HFFc6 (cell line): ENCODE measurements at regions not wholly inside any gene's neighbourhood (a gene's known extent, or its start where the extent isn't known, plus 50 kb on each side); places are given as distances from the start of the nearest gene placed in this dataset.

ENCODE experiments used
- DNase-seq: peaks from one replicate; pipeline ENCODE4 v3.0.0-alpha.2; 2018
- H3K27ac Mint-ChIP-seq: 2 replicates; pipeline ENCODE4 v1.8.0; 2020; ENCODE audit warnings: mild to moderate bottlenecking, mixed read lengths
- H3K27me3 Mint-ChIP-seq: 2 replicates; pipeline ENCODE4 v1.8.0; 2021; ENCODE audit warnings: mild to moderate bottlenecking, moderate library complexity, mixed read lengths; ENCODE audit not compliant: insufficient read depth
- H3K36me3 Mint-ChIP-seq: 2 replicates; pipeline ENCODE4 v1.8.0; 2021; ENCODE audit warnings: low read depth, mixed read lengths
- H3K4me1 Mint-ChIP-seq: 2 replicates; pipeline ENCODE4 v1.8.0; 2020; ENCODE audit warnings: low read depth, mixed read lengths
- H3K4me3 Mint-ChIP-seq: 2 replicates; pipeline ENCODE4 v1.8.0; 2020; ENCODE audit warnings: mild to moderate bottlenecking, moderate library complexity, mixed read lengths
- H3K9me3 Mint-ChIP-seq: 2 replicates; pipeline ENCODE4 v1.8.0; 2020; ENCODE audit warnings: mild to moderate bottlenecking, mixed read lengths
- TF ChIP-seq, protein P1 (sequence below): fragments of 200-600 bp; sonication (generic); IDR thresholded peaks from 2 replicates; pipeline ENCODE4 v1.5.0; 2021; ENCODE audit warnings: antibody characterized with exemption, mild to moderate bottlenecking

DNA sequence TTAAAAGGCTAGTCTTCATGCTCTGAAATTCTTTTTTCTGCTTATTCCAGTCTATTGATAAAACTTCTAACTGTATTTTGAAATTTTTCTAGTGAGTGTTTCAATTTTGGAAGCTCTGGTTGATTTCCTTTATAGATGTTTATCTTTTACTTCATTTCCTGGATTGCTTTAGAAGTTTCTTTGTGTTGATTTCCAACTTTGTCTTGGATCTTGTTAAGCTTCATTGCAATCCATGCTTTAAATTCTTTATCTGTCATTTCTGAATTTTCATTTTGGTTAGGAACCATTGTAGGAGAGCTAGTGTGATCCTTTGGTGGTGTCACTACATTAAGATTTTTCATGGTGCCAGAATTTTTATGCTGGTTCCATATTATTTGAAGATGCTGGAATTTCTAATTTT is 105.2 kb upstream of the DCBLD2 start:
- H3K27me3 Mint-ChIP-seq = peaks cover 2% of the 10 kb centered on the region
- H3K4me3 Mint-ChIP-seq = no peak overlapping the region
- H3K4me1 Mint-ChIP-seq = peaks cover 8% of the 10 kb centered on the region
- DNase-seq = no peak
- no peaks in the 10 kb centered on the region for H3K36me3 Mint-ChIP-seq
- TF ChIP-seq, protein P1, sequence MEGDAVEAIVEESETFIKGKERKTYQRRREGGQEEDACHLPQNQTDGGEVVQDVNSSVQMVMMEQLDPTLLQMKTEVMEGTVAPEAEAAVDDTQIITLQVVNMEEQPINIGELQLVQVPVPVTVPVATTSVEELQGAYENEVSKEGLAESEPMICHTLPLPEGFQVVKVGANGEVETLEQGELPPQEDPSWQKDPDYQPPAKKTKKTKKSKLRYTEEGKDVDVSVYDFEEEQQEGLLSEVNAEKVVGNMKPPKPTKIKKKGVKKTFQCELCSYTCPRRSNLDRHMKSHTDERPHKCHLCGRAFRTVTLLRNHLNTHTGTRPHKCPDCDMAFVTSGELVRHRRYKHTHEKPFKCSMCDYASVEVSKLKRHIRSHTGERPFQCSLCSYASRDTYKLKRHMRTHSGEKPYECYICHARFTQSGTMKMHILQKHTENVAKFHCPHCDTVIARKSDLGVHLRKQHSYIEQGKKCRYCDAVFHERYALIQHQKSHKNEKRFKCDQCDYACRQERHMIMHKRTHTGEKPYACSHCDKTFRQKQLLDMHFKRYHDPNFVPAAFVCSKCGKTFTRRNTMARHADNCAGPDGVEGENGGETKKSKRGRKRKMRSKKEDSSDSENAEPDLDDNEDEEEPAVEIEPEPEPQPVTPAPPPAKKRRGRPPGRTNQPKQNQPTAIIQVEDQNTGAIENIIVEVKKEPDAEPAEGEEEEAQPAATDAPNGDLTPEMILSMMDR = no peak
- H3K9me3 Mint-ChIP-seq = no peaks in the 10 kb centered on the region
- no peak overlapping the region for H3K27ac Mint-ChIP-seq

DNA sequence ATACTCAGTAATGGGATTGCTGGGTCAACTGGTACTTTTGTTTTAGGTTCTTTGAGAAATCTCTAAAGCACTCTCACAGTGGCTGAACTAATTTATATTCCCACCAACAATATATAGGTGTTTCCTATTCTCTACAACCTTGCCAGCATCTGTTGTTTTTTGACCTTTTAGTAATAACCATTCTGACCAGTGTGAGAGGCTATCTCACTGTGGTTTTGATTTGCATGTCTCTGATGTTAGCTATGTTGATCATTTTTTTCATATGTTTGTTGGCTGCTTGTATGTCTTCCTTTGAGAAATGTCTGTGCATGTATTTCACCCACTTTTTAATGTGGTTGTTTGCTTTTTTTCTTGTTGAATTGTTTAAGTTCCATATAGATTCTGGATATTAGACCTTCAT is 98.2 kb upstream of the DCBLD2 start:
- no peak overlapping the region for H3K27ac Mint-ChIP-seq
- peaks cover 9% of the 10 kb centered on the region for H3K27me3 Mint-ChIP-seq
- H3K36me3 Mint-ChIP-seq = peaks cover 5% of the 10 kb centered on the region; the same call in 1 of the 2 replicates
- H3K4me1 Mint-ChIP-seq = peaks cover 8% of the 10 kb centered on the region
- TF ChIP-seq, protein P1 = no peak
- H3K9me3 Mint-ChIP-seq = no peaks in the 10 kb centered on the region
- H3K4me3 Mint-ChIP-seq = no peak overlapping the region
- no peak for DNase-seq

DNA sequence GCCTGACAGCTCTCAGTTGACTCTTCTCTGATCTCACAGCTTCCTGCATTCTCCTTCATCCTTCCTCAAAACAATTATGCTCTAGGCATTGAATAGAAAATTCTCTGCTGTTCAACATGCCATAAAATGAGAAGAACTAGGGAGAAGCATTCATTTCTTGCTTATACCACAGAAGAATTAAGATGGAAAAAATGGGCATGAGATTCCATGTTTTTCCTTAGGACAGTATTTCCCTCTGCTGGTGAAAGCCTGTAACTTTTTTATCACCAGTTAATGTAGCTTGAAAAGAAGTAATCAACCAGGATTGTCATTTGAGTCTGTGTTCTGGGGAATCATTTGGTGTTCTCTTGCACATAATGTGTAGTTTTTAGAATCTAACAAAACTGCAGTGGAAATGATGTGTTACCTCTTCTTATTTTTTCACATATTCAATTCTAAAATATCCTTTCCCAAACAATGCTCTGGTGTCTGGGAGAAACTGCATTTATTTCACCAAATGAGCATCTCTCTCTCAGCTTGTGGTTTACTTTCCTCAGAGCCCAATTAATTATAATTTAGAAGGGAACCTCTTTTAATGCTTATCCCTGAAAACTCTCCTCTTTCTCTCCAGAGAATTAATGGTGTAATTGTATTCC is 92.8 kb upstream of the DCBLD2 start:
- peaks cover 26% of the 10 kb centered on the region for H3K4me1 Mint-ChIP-seq
- TF ChIP-seq, protein P1 = peak; percentile 91
- H3K27ac Mint-ChIP-seq = no peak overlapping the region

DNA sequence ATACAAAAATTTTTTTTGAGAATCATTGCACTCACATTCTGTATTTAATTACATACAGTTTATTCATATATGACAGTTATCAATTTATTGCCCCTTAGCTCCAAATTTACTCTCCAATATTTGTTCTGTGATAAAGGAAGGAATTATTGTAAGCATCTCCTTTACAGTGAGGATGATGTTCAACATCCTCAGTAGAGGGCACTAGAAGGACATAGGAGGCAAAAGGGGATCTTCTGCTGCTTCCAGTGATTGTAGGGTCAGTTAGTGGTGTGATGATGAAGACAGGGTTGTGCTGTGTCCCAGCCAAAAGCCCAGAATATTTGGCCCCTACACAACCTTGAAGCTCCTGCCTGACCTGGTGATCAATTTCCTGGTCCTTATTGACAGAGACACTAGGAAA is 89.9 kb upstream of the DCBLD2 start:
- no peak overlapping the region for H3K4me3 Mint-ChIP-seq
- no peak overlapping the region for H3K27ac Mint-ChIP-seq
- H3K4me1 Mint-ChIP-seq = peaks cover 29% of the 10 kb centered on the region
- TF ChIP-seq, protein P1 = peak; percentile 40; the same call in 1 of the 2 replicates
- H3K36me3 Mint-ChIP-seq = no peaks in the 10 kb centered on the region
- no peak for DNase-seq
- peaks cover 1% of the 10 kb centered on the region; the same call in 1 of the 2 replicates for H3K27me3 Mint-ChIP-seq
- no peaks in the 10 kb centered on the region for H3K9me3 Mint-ChIP-seq

More for the DNA sequence above, 92.8 kb upstream of the DCBLD2 start:
- Mint-ChIP-seq H3K36me3 (peaks cover 5% of the 10 kb centered on the region; the same call in 1 of the 2 replicates), H3K27me3 (peaks cover 4% of the 10 kb centered on the region), H3K4me3 (no peak overlapping the region), H3K9me3 (no peaks in the 10 kb centered on the region)
- peak; percentile 73 for DNase-seq

DNA sequence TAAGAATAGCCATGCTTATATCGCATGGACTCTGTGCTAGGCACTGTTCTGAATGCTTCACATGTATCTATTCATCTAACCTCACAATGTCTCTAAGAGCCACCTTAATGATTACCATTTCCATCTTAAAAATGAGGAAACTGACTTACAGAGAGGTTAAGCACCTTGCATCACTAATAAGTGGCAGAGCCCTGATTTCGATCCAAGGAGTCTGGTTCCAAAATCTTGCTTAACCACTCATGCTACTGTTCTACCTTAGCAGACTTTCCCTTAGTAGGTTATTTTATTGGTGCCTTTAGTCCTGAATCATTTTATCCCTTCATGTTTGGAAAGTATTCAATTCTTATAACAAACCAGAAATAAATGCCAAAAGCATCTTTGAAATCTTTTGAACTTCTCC is 89.2 kb upstream of the DCBLD2 start:
- no peak overlapping the region for H3K27ac Mint-ChIP-seq
- TF ChIP-seq, protein P1 = no peak
- H3K9me3 Mint-ChIP-seq = no peaks in the 10 kb centered on the region
- peaks cover 1% of the 10 kb centered on the region; the same call in 1 of the 2 replicates for H3K27me3 Mint-ChIP-seq
- DNase-seq = no peak
- no peaks in the 10 kb centered on the region for H3K36me3 Mint-ChIP-seq
- H3K4me1 Mint-ChIP-seq = peaks cover 36% of the 10 kb centered on the region
- H3K4me3 Mint-ChIP-seq = no peak overlapping the region
